ENCODE measurements at regions not wholly inside any gene's neighbourhood (a gene's known extent, or its start where the extent isn't known, plus 50 kb on each side); places are given as distances from the start of the nearest gene placed in this dataset.

DNA sequence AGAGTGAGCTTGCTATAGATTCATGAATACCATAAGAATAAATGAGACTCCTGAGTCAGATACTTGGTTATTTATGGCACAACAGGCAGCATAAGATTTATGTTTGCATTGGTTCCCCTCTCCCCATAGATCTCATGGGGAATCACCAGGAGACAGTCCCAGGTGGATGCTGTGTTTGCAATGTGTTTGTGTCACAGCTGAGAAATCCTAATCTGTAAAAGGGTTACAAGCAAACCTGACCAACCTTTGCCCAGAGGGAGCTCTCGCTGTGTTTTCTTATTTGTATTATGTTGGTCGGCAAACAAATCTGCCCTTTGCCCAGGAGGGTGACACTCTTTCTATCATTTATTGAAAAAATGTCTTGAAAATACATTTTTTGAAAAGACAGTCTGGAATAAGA lies 236.2 kb downstream of the ZPLD1 start:
- Histone ChIP-seq H3K4me2 (ENCODE audit: low read length) (no peak overlapping the region), H3K27ac (ENCODE audit: low read length) (no peak overlapping the region), H3K9ac (ENCODE audit: low read length) (no peak overlapping the region), H3F3A (ENCODE audit: insufficient read depth, low read length, poor library complexity, severe bottlenecking) (peaks cover 3% of the 10 kb centered on the region), H3K4me3 (ENCODE audit: low read length) (no peak overlapping the region), H2AFZ (ENCODE audit: low read depth, low read length) (no peak overlapping the region), H3K9me2 (ENCODE audit: insufficient read depth, low read length) (no peaks in the 10 kb centered on the region), H3K9me3 (ENCODE audit: low read length) (no peaks in the 10 kb centered on the region), H3K79me2 (replicated peaks; ENCODE audit: insufficient read depth, low read length) (no peaks in the 10 kb centered on the region), H4K20me1 (ENCODE audit: insufficient read depth) (no peaks in the 10 kb centered on the region), H3K36me3 (ENCODE audit: insufficient read depth, low read length) (no peaks in the 10 kb centered on the region), H3K27me3 (ENCODE audit: insufficient read depth, low read depth, low read length) (no peaks in the 10 kb centered on the region)
- no peak for TF ChIP-seq EP300 (conservative IDR thresholded peaks at IDR 0.05; ENCODE audit: poor library complexity, severe bottlenecking)
- TF ChIP-seq EZH2 (IDR thresholded peaks at IDR 0.05; ENCODE audit: borderline replicate concordance, insufficient read depth, low read length, poor library complexity, severe bottlenecking), result no peak
- TF ChIP-seq POLR2AphosphoS5 (IDR thresholded peaks at IDR 0.05), result no peak
- no peak for TF ChIP-seq RAD21 (conservative IDR thresholded peaks at IDR 0.05)
- TF ChIP-seq, protein P1, sequence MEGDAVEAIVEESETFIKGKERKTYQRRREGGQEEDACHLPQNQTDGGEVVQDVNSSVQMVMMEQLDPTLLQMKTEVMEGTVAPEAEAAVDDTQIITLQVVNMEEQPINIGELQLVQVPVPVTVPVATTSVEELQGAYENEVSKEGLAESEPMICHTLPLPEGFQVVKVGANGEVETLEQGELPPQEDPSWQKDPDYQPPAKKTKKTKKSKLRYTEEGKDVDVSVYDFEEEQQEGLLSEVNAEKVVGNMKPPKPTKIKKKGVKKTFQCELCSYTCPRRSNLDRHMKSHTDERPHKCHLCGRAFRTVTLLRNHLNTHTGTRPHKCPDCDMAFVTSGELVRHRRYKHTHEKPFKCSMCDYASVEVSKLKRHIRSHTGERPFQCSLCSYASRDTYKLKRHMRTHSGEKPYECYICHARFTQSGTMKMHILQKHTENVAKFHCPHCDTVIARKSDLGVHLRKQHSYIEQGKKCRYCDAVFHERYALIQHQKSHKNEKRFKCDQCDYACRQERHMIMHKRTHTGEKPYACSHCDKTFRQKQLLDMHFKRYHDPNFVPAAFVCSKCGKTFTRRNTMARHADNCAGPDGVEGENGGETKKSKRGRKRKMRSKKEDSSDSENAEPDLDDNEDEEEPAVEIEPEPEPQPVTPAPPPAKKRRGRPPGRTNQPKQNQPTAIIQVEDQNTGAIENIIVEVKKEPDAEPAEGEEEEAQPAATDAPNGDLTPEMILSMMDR (IDR thresholded peaks at IDR 0.05; ENCODE audit: poor library complexity, severe bottlenecking), result no peak
- TF ChIP-seq TAF1 (IDR thresholded peaks at IDR 0.05; ENCODE audit: low read depth), result no peak
- TF ChIP-seq SMC3 (conservative IDR thresholded peaks at IDR 0.05; ENCODE audit: poor library complexity), result no peak
- no peak for TF ChIP-seq MXI1 (conservative IDR thresholded peaks at IDR 0.05; ENCODE audit: poor library complexity, severe bottlenecking)
- TF ChIP-seq, protein P2, sequence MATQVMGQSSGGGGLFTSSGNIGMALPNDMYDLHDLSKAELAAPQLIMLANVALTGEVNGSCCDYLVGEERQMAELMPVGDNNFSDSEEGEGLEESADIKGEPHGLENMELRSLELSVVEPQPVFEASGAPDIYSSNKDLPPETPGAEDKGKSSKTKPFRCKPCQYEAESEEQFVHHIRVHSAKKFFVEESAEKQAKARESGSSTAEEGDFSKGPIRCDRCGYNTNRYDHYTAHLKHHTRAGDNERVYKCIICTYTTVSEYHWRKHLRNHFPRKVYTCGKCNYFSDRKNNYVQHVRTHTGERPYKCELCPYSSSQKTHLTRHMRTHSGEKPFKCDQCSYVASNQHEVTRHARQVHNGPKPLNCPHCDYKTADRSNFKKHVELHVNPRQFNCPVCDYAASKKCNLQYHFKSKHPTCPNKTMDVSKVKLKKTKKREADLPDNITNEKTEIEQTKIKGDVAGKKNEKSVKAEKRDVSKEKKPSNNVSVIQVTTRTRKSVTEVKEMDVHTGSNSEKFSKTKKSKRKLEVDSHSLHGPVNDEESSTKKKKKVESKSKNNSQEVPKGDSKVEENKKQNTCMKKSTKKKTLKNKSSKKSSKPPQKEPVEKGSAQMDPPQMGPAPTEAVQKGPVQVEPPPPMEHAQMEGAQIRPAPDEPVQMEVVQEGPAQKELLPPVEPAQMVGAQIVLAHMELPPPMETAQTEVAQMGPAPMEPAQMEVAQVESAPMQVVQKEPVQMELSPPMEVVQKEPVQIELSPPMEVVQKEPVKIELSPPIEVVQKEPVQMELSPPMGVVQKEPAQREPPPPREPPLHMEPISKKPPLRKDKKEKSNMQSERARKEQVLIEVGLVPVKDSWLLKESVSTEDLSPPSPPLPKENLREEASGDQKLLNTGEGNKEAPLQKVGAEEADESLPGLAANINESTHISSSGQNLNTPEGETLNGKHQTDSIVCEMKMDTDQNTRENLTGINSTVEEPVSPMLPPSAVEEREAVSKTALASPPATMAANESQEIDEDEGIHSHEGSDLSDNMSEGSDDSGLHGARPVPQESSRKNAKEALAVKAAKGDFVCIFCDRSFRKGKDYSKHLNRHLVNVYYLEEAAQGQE (IDR thresholded peaks at IDR 0.05; ENCODE audit: borderline replicate concordance), result no peak

DNA sequence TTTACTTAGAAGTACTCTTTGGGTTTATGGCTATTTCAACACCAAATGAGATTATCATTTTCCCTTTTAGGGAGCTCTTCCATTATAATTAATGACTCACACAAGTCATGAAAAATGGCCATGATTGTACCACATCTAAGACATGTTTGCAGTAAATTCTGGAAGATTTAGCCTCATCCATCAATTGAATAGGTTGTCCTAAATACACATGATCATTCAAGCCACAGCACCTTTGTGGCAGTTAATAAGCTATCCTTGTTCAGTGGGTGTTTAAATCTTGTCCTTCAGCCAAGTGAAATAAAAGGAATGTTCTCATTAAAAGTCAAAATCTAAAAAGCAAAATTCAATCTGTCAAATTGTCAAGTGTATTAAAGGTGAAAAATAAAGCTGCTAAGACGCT lies 237.5 kb downstream of the ZPLD1 start:
- no peaks in the 10 kb centered on the region for H3K36me3 ChIP-seq (ENCODE audit: insufficient read depth, low read length)
- no peaks in the 10 kb centered on the region for H3K9me3 ChIP-seq (ENCODE audit: low read length)

More for the DNA sequence above, 237.5 kb downstream of the ZPLD1 start:
- H3K9ac ChIP-seq (ENCODE audit: low read length), result no peak overlapping the region
- H4K20me1 ChIP-seq (ENCODE audit: insufficient read depth), result no peaks in the 10 kb centered on the region
- TF ChIP-seq POLR2AphosphoS5 (IDR thresholded peaks at IDR 0.05) (no peak), RAD21 (conservative IDR thresholded peaks at IDR 0.05) (no peak), MXI1 (conservative IDR thresholded peaks at IDR 0.05; ENCODE audit: poor library complexity, severe bottlenecking) (no peak), EZH2 (IDR thresholded peaks at IDR 0.05; ENCODE audit: borderline replicate concordance, insufficient read depth, low read length, poor library complexity, severe bottlenecking) (no peak), SMC3 (conservative IDR thresholded peaks at IDR 0.05; ENCODE audit: poor library complexity) (no peak), EP300 (conservative IDR thresholded peaks at IDR 0.05; ENCODE audit: poor library complexity, severe bottlenecking) (no peak), TAF1 (IDR thresholded peaks at IDR 0.05; ENCODE audit: low read depth) (no peak)
- TF ChIP-seq, protein P1 (IDR thresholded peaks at IDR 0.05; ENCODE audit: poor library complexity, severe bottlenecking), result no peak
- TF ChIP-seq, protein P2 (IDR thresholded peaks at IDR 0.05; ENCODE audit: borderline replicate concordance), result no peak
- H3F3A ChIP-seq (ENCODE audit: insufficient read depth, low read length, poor library complexity, severe bottlenecking), result peaks cover 3% of the 10 kb centered on the region
- no peaks in the 10 kb centered on the region for H3K9me2 ChIP-seq (ENCODE audit: insufficient read depth, low read length)
- no peaks in the 10 kb centered on the region for H3K27me3 ChIP-seq (ENCODE audit: insufficient read depth, low read depth, low read length)
- no peak overlapping the region for H3K4me3 ChIP-seq (ENCODE audit: low read length)
- H3K27ac ChIP-seq (ENCODE audit: low read length), result no peak overlapping the region
- no peak overlapping the region for H2AFZ ChIP-seq (ENCODE audit: low read depth, low read length)
- no peaks in the 10 kb centered on the region for H3K79me2 ChIP-seq (replicated peaks; ENCODE audit: insufficient read depth, low read length)
- no peak overlapping the region for H3K4me2 ChIP-seq (ENCODE audit: low read length)
